NCI-H1694 (cell line): ENCODE measurements at regions not wholly inside any gene's neighbourhood (a gene's known extent, or its start where the extent isn't known, plus 50 kb on each side); places are given as distances from the start of the nearest gene placed in this dataset.

ENCODE experiments used
- DNase-seq: peaks from one replicate; lab custom pipeline; 2025; lab: John Stamatoyannopoulos, UW

DNA sequence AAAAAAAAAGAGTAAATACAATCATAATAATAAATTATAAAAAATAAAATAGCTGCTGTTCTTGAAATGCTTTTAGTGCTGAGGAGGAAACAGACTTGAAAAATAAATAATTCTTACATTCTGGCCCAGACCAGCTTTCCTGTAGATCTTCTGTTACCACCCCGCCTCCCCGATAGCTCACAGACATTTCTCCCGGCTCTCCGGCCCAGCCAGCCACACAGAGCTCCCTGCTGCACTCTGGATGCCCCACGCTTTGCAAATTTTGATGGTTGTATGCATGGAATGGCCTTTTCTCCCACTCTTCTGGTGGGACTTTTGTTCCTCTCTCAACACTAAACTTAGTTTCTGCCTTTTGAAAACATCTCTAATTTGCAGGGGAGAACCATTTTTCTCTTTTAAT is 249.3 kb downstream of the ATP23 start:
- no peak for DNase-seq

DNA sequence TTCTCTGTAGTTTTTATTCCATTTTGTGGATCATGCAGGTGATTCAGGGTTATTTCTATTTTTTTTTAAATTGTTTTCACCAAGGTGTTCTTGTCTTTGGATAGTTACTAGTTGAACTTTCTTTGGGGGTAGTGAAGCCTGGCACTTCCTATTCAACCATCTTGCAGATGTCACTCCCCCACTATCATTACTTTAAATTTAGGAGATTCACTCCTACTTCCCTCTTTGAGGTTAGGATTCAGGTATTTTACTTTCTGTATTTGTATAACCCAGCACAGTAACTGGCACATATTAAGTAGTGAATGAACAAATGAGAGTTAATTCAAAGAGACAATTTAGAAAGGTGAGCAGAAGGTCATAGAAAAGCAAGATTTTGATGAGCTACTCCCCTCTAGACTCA is 255.6 kb downstream of the ATP23 start:
- DNase-seq, result no peak

DNA sequence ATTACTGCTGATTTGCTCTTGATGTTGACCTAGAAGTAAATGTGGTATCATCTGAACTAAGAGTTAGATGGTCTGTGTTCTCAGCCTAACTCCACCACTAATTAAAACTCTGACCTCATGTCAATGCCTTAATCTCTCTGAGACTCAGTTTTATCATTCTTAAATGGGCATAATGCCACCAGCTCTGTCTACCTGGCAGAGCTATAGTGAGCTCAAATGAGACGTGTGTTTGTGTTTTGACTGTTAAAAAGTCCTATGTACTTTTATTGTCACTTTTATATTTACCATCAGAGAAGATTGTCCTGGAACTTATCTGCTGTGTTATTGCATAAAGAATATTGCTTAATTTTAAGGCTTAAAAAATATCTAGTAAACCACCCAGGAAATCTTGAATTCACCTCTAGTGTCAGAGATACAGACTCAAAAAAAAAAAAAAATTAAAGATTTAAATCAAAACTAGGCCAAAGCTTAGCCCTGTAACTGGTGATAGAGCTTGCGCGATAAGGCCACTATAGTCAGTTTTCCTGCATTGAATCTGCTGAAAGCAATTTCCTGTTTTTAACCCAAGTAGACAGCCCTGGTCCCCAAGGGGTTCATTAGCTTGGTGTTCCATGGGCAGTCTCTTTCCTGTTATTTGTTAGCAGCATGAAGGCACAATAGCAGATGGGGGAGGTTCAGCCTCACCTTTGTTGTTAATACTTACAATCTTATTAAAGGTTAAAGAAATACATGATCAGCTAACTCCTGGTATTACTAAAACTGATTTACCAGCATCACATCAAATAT is 261.8 kb downstream of the ATP23 start:
- no peak for DNase-seq

DNA sequence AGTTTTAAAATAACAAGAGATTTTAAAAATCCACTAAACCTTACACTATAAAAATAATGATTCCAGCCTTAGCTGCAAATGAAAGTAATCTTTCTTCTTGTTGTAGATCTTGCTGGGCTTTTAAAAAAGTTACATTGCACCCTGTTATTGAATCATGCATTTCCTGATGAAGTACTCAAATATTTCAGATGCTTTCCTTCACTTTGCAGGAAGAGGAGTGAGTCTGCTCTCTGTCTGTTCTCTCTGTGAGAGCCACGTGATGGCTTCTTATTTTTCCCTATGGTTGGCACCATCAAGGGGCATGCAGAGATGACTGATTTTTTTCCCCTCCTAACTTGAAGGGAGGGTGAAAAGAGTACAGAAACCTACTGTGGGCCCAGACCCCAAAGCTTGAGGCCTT is 262.7 kb downstream of the ATP23 start:
- no peak for DNase-seq

DNA sequence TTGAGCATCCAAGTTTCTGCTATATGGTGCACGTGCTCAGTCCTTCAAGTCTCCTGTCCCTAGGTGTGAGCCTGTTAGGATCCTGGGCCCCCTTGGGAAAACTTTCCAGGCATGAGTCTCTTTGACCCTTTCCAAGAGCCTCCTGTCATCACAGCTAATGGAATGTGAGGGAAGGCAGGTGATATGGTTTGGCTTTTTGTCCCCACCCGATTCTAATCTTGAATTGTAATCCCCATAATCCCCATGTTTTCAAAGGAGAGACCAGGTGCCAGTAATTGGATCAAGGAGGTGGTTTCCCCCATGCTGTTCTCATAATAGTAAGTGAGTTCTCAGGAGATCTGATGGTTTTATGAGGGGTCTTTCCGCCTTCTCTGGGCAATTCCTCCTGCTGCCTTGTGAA is 265.5 kb downstream of the ATP23 start:
- DNase-seq, result no peak

DNA sequence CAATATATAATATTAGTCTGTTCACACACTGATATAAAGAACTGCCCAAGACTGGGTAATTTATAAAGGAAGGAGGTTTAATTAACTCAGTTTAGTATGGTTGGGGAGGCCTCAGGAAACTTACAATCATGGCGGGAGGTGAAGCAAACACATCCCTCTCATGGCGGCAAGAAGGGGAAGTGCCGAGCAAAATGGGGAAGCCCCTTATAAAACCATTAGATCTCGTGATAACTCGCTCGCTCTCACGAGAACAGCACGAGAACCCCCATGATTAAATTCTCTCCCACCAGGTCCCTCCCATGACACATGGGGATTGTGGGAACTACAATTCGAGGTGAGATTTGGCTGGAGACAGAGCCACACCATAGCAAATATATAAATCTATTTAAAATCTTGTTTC is 269.8 kb downstream of the ATP23 start:
- no peak for DNase-seq

DNA sequence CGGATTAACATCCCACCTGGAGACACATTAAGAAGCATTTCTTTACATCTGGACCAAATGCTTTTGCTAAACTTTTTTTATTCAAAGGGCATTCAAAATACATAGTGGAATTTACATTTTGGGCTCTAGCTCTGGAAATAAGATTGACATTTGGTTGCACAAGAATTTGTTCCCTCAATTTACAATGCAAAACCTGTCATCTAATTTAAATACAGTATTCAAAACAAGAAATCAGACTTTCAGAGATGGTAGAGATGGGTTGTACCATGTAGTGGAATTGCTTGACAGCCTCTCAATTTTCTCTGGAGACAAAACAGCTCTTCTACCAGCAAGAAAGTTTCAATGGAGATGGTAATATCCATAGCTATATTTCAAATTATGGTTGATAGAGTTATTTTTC is 275.8 kb downstream of the ATP23 start:
- no peak for DNase-seq

DNA sequence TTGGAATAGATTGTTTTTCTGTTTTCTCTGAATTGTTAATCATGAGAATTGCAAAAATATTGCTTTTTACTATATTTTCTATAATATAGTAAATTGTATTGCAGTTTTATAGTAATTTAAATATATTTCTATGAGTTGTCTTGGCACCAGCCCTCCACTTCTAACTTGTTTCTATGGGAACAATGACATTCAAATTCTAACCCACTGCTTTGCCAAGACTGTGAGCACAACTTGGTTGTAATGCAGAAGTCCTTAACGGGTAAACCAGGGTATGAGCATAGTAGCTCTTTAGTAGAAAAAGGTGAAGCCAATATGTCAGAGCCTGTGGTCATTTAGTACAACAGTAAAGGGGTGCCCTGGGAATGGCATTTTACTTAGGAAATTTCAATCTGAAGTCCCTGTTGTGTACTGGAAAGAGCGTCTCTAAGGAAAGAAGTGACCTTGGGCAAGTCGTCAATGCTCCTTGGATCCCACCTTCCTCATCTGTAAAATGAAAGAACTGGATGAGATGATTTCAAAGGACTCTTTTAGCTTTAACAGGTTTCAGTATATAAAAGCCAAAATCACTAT is 283.3 kb downstream of the ATP23 start:
- DNase-seq, result no peak

DNA sequence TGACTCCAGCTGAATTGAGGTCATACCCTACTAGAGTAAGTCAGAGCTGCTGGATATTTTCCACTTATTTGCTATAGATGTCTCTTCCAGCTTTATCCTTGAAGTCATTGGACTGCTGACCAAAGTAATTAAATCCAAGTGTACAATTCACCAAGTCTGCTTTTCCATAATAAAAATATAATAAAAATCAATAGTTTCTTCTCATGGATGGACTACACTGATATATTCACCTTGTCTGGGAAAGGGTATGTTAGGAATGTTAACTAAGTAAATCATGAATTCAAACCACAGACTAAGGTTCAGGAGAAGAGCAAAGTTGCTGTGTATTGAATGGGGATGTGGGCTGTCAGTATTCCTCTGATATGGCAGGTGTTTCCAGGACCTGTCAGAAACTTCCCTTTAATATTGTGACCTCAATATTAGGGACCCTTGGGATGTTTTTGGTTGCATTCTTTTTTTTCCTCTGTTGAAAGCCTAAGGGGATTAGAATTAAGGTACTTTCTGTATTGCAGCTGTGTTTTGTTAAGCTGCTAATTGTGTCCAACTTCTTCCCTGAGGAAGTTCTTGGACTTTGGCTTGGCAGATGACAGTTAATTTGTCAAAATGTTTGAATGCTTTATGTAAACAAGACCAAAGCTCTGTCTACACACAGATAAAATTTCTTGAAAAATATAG is 284.0 kb downstream of the ATP23 start:
- DNase-seq, result no peak

DNA sequence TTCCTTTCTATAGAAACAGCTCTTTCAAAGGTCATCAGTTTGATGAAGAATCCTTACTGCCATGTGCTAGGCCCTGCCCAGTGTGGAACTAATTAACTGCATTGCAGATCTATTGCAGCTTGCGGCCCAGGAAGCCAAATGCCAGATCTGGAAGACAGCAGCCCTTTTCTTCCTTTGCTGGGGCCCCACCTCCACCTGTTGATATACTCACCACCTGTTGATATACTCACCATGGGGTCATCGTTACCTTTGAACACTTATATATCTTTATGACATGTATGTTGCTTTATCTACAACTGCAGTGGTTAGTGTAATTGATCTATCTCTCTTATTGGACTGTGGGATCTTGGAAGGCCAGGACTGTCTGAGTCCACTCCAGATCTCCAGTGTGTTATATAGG is 292.5 kb downstream of the ATP23 start:
- DNase-seq, result no peak

DNA sequence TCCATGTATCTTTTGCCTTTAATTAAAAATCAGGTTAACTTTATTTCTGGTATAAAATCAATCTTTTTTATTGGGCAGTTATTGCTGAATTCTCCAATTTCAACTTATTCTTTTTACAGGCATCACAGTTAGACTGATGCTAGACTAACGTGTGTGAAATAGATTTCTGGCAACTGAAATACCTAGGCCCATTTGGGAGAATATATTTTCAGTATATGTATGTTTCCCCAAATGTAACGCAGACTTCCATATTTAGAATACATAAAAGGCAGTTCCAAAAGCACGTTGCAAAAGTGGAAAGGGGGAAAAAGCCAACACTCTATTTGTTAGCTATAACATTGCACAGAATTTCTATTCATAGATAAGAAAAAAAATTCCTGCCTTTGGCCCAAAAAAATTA is 297.0 kb downstream of the ATP23 start:
- no peak for DNase-seq

DNA sequence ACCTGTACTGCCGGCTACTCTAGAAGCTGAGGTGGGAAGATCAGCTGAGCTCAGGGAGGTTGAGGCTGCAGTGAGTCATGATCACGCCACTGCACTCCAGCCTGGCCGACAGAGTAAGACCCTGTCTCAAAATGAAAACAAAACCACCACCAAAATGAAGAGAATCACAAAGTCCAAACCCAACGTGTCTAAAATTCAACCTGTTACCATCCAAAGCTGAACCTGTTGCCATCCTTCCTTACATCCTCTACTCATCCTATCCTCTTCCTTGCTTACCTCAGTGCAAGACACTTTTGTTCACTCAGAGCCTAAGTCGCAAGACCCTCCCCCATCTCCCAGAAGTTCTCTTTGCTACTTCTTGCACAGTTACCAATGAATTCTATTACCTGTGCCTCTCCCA is 299.7 kb downstream of the ATP23 start:
- DNase-seq, result no peak

DNA sequence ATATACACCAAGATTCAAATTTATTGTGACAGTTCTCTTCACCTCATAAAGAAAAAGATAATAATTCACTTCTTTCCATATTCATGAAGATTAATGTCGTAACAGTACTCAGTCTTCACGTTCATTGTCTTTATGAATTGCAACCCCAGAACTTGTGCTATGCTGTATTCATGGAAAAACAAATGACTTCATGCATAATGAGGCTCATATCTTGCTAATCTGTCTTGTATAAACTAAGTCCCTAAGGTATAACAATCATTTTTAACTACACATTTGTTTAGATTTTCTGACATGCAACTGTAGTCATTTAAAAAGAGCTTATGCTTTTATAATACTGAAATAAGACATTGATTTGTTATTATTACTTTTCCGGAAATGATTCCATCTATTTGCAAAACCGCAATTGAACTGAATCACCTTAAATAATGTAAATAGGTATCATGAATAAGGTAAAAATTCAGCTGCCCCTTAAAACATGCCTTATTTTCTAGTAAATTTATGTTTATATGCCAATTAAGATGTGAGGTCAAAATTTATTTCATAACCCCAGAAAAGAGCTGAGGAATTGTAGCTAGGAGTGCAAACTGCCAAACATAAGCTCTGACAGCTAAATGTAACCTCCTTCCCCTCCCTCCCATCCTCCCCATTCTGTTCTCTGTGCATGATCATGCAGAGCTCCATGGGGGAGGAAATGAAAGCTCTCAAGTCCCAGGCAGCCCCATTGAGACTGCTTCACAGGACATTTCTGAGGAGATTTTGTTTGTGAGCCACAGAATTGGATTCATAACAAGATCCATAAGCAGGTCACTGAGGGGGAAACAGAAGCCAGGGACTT is 301.6 kb downstream of the ATP23 start:
- no peak for DNase-seq

DNA sequence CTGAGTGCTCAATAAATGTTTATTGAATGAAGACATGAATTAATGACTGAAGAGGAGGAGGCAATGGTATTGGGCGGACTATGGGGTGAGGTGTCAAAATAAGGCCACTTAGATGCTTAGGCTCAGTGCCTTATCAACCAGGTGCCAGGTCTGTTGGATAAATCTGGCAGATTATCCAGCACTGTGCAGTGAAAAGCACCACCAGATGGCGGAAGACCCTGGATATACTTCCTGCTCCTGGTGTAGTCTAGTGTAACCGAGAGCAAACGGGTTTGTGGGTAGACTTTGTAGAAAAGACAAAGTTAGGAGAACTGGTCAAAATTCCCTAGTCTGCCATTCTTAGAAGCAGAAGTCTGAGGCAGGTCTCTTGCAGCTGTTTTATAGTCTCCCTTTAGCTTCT is 306.3 kb downstream of the ATP23 start:
- DNase-seq, result peak; percentile 4

DNA sequence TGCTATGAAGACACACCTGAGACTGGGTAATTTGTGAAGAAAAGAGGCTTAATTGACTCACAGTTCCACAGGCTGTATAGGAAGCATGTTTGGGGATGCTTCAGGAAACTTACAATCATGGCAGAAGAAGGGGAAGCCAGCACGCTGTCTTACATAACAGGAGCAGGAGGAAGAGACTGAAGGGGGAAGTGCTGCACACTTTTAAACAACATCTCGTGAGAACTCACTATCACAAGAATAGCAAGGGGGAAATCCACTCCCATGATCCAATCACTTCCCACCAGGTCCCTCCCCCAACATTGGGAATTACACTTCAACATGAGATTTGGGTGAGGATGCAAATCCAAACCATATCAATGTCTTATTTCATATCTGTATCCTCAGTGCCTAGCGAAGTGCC is 307.2 kb downstream of the ATP23 start:
- DNase-seq, result no peak

DNA sequence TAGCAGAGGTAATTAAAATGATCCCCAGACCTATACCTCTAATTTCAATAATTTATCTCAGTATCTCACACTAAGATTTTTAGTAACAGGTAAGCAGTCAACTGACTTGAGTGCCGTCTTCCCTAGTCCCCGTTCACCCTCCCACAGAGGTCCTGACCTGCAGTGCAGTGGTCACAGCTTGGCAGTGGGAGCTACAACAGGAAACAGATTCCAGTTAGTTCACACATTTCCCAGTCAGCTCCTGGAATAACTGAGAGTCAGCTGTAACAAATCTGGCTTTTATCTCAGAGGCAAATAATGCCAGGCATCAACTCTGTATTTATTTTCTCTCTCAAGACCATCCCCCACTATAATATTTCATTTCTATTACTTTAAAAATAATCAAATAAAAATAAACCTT is 308.2 kb downstream of the ATP23 start:
- DNase-seq, result no peak

DNA sequence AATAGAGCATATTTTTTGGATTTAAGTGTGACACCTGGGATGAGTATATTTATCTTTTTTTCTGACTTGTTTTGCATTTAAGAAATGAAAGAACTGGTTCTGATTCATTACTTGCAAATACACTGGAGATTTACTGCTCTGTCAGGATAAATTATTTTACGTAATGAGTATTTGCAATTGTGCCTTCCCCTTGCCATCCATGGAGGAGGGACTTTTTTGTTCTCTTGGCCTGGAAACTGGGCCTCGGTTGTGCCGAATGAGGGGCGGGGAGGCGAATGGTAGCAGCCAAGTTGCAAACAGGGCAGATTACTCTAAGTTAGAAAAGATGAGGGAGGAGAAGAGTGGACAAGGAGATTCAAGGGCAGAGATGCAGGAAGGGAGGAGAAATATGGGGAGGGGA is 308.7 kb downstream of the ATP23 start:
- DNase-seq, result no peak

DNA sequence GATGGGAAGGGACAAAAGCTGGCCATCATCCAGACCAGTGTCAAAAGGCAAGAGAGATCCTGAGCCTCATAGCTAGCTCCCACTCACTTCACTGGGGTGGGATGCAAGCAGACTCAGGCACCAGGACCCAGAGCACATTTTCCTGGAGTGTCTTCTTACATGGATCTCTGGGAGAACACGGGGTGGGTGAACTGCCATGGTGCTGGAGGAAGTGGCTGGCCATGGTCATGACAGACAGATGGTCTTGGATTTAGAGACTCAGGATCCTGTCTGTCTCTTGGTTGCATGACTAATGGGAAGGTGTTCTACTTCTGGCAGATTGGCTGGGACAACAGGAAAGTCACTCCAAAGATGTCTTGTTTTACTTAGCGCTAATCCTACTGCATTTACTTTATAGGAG is 311.5 kb downstream of the ATP23 start:
- no peak for DNase-seq

DNA sequence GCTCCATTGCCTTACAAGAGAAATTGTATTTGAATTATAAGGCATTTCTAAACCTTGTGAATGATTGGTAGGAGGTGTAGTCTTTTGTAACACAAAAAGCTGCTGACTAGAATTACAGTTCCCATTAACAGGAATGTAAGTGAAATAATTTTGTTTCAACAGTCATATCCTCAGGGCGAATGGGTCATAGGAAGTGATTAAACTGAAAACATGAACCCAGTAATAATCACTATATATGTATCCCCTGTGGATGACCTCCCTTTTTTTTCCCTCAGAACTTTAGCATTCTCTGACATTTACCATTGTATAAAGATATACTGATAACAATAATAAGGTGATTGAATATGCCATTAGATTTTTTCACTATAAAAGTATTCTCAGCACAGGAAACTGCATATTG is 312.3 kb downstream of the ATP23 start:
- DNase-seq, result no peak

DNA sequence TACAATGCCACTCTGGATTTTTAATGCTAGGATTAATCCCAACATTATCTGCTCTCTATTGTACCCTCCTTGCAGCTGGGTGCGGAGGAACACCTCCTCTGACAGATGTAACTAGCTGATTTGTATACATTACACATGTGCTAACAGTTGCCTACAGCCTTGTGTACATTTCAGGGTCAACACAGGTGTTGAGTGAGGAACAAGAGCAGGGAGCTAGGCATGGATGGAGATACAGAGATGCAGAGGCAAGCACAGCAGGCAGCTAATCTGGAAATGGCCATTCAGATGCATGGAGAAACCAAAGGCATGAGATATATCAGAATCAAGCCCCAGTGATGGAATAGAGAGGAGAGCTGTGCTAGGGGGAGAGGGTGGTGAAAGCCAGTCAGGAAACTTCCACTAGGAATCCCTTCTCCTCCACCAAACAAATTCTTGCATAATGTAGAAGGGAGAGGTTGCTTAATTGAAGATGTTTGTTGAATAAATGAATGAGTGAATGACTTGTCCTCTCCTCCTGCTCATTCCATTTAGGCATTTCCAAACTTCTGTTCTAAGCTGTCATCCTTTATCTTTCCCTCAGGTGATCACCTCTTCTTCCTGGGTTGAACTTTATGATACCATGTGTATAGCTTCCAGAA is 313.2 kb downstream of the ATP23 start:
- no peak for DNase-seq

DNA sequence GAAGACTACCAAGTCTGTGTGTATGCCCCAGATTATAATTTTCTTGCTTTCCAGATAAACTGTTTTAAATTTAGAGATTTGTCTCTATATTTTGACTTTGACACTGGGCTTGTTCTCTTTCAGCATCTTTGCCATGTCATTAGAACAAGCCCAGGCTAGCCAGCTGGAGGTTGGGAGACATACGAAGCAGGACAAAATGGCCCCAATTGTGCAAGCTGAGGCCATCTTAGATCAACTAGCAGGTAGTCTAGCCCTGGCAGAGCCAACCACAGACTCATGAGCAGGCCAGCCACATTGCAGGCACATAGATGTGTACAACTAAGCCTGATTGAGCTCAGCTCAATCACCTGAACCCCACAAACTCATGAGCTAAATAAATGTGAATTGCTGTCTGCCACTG is 321.4 kb downstream of the ATP23 start:
- no peak for DNase-seq

DNA sequence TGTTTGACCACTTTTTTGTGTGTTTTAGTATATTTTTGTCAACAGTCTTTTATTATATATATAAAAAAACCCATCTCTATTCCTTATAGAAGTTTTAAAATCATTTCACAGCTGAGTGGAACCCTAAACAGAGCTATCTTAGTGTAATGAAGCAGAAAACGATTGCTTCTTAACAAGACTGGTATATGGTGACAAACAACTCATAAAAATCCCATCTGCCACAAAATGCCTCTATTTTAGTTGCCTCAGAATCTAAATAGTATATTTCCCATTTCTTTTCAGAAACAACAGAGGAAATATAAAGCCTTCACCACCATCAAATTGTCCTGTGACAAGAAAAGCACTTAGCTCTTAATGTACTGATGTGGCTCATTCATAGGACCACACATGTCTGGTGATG is 322.4 kb downstream of the ATP23 start:
- DNase-seq, result no peak
